NCI-H2227 treated with DMSO at 0.1 percent for 48 hours (cell line): ENCODE measurements at regions not wholly inside any gene's neighbourhood (a gene's known extent, or its start where the extent isn't known, plus 50 kb on each side); places are given as distances from the start of the nearest gene placed in this dataset.

Experiments used
- DNase-seq: peaks from one replicate; lab custom pipeline; 2025; lab: John Stamatoyannopoulos, UW

DNA sequence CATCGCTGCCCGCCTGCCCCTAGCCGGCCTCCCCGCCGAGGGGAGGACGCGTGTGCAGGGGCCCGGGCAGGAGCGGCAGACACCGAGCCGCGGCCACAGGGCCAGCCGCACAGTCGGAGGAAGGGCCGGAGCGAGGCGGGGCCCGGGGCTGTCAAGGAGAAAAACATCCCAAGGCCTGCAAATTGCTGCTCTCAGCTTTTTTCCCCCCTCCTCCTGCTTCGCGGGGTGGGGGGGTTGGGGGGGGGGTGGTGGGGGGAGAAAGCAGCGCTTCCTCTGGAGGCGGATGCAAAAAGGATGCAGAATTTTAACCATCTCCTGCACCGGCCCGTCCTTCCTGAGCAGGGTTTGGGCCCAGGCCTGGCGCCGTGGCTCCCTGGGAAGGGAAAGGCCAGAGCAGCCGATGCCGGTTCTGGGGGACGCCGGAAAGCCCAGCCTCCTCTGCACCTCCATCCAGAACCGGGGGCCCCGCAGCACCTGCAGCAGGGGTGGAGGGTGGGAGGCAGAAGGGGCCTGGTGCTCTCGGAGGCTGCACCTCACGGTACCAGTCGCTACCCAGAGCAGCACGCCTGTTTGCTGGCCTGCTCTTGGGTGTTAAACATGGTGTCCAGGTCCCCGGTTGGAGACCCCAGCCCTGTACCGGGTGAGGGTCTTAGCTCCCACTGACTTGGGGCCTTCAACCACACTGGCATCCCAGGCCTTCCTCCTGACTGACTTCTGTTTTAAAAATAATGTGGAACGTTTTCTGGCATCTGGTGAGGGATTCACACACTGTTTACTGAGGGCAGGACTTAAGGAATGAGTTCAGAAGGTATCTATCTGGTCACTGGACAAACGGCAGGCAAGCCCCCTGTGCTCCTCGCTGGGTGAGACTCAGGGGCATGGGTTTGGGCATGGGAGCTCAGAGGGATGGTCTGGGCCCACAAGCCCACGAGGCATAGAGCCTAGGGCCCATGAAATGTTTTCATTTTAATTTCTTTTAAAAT, 77.4 kb upstream of the WNT7B start:
- no peak for DNase-seq

DNA sequence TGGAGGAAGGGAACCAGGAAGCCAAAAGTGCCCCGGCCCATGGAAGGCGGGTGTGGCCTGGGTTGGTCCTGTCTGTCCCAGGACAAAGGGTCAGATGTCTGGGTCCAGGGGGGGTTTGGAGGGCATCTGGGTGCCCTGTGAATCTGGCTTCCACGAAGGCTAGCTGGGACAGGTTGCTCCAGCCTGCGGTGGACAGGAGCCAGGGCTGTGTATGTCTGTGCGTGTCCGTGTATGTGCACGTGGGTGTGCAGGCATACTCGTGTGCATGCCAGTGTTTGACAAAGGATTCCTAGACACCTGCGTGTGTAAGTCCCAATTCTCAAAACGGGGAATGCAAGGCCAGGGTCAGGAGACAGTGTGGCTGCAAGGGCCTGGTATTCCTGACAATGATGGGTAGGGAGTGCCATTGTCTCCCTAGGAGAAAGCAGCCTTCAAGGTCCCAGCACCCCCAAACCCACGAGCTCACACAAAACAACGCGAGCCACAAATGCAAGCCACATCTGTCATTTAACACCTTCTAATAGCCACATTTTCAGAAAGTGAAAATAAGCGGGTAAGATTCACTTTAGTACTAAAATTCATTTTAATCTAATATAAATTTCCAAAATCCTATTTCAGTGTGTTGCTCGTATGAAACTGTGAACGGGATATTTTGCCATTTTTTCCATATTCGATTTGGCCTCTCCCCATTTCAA, 78.4 kb upstream of the WNT7B start:
- DNase-seq = no peak

DNA sequence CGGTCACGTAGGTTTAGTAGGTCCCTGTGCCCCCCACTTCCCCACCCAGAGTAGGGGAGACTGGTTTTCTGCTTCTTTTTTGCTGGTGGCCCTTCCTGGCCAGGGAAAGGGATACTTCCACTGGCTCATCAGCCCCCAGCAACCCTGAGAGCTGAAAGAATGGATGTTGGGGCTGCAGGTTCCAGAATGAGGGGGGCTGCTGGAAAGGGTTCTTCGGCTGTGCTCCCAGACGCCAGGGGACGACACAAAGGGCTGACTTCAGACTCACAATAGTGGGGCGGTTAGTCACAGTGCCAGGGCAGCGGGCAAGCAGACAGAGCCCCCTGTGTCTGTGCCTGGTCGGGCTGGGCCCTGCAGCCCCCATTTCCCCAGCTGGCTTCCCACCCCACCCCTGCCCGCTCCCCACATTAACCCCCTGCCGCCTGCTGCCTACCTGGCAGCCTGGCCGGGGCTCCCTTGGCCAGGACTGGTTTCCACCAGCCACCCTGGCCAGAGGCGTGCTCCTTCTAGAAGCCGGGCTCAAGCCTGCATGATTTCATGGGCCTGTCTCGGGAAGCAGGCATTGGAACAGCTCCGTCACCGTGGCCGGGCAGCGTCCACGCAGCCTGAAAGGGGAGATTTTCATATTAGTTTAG, 79.1 kb upstream of the WNT7B start:
- no peak for DNase-seq

DNA sequence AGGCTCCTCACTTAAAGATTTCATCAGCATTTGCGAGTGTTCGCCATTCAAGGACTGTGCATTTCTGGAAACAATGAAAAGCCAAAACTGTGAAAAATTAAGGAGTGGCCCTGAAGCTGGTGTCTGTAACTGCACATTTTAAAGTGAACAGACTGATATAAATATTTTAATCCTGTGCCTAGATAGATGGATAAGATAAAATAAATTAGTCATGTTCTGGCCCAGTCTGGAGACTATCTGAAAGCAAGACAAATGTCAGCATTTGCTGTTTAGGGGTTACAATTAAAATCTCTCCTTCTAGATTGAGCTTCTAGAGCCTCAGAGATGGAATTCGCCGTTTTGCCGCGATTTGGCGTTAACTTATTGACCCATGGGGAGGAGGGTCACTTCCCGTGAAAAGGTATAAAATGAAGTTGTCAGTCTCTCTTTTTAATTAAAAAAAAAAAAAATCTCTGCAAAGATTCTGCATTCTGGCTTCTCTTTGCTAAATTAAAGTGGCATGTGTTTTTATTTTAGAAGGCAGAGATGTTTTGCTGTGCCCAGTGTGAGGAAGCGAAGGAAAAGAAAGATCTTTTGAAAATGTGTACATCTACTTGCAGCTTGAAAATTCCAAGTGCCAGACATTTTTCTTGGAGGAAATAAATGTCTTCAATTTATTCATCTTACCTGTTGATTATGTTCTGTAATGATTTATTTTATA, 79.7 kb upstream of the WNT7B start:
- DNase-seq = no peak

DNA sequence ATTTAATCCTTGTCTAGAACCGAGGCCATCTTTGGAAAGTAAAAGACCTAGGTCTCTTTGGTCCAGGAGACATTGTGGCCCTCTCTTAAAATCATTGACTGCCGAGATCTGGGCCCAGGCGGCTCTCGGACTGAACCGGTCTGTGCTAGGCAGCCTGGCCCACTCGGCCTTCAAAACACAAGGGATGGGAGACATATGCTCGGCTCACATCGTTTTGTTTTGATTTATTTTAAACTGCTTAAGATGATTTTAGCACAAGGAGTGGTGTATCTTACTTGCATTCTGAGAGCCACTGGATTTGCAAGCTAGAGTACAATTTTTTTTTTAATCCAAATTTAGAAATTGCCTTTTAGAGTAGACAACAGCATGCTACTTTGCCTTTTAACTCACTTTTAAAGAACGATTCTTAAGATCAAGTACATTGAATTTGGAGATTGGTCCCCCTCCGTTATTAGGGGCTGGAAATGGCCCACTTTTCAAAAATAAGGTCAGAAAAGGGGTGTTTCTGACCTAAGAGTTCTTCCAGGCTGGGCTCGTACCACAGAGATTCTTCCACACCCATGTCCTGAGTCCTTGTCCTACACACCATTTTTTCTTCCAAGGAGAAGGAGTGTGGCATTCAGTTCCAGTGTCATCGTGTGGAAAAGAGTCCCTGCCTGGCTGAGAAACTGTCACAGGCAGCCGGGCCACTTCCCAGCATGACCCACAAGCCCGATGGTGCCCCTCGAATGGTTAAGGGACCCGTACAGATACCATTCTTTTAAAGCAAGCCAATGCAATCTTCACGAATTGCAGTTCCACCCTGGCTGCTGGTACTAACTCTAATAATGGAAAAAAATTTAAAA, 80.5 kb upstream of the WNT7B start:
- DNase-seq = no peak

DNA sequence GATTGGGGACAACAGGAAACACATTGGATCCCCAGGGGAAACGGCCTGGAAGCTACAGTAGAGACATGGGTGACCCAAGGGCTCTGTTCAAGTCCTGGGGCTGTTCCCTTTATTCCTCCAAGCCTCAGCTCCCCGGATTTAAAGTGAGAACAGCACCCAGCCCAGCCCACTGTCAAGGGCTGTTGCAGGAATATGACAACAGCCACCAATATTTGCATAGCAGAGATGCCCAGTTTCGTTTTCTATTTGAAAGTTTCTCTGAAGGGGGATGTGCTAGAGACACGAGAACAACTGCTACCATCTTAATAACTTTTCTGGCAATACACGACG, 81.1 kb upstream of the WNT7B start:
- DNase-seq = no peak

DNA sequence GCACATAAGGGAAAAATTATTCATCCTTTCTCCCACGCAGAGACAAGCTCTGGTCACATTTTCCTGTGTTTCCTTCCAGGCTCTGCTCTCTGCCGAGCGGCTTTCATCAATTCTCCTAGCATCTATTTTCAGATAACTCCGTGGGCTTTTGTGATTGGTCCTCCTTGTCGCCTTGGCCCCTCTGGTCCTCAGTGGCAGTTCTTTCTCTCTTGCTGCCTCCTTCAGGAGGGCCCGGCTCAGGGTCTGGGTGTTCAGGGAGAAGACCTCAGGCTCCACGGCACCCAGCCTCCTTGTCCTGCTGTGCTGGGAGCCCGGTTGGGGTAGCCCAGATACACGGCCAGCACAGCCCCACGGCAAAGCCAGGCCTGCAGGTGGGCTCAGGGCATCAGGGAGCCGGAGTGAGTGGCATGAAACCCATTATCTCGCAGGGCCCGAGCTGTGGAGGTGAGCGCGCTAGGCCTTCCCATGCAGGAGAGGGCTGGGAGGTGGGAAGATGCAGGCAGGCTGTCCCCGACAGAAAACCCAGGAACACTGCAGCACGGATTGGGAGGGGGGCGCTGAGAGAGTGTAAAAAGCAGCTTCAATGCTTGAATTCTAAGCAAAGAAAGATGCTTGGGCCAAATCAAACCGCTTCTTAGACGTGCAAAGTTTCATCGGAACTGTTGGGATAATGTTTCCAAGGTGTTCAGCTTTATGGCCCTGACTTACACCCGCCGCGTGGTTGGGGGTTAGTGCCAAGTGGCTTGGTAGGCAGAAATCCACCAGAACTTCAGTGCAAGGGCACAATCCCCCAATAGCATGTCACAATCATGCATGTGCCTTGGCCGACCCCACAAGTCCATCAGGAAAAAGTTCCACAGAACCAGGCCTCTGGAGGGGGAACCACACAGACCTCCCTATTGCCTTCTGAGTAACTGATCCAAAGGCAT, 81.9 kb upstream of the WNT7B start:
- no peak for DNase-seq

DNA sequence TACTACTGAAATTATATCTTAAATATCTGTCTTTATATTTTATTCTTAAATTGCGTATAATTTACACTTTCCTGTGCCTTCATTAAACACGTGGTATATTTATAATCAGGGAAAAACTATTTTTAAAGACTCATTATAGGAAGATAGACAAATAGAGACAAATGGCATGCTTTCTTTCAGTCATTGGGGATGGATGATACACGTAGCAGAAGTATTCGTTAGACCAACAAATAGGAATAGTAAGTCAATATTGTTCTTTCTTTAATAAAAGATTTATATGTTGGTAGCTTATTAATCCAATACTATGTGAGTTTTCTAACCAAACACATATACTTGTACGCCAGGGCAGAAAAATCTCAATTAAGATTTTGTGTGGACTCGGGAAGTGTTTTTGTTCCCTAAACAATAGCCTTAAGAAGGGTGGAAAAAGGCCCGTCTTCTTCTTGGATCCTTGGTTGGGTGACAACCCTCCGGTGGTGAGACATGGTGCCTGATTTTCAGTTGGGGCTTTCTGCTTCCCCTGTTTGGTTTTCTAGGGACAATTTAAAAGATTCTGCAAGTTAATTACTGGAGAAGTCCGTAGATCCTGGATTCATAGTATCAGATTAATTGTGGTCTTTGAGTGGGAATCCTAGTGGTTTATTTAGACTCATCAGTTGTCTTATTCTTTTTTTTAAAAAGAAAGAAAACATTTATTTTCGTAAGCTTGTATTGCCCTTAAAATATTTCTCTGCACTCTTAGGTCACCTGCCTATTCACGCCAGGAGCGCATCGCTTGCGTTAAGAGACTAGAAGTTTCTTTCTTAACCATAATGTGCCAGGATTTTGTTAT, 83.5 kb upstream of the WNT7B start:
- no peak for DNase-seq

DNA sequence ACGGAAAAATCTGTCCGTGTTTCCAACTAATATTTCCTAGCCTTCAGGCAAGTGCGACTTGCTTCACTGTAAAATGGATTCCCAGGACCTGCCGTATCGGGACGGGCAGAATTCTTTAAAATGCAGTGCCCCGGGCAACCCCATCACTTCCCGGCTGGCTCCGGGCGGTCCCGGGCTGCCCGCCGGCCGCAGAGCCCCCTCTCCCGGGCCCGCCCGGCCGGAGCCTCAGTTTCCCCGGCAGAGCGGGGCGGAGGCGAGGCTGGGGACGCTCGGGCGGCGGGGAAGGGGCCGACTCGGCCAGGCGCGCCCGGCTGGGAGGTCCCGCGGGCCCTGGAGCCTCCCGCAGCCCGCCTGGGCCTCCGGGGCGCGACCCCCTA, 84.2 kb upstream of the WNT7B start:
- no peak for DNase-seq

DNA sequence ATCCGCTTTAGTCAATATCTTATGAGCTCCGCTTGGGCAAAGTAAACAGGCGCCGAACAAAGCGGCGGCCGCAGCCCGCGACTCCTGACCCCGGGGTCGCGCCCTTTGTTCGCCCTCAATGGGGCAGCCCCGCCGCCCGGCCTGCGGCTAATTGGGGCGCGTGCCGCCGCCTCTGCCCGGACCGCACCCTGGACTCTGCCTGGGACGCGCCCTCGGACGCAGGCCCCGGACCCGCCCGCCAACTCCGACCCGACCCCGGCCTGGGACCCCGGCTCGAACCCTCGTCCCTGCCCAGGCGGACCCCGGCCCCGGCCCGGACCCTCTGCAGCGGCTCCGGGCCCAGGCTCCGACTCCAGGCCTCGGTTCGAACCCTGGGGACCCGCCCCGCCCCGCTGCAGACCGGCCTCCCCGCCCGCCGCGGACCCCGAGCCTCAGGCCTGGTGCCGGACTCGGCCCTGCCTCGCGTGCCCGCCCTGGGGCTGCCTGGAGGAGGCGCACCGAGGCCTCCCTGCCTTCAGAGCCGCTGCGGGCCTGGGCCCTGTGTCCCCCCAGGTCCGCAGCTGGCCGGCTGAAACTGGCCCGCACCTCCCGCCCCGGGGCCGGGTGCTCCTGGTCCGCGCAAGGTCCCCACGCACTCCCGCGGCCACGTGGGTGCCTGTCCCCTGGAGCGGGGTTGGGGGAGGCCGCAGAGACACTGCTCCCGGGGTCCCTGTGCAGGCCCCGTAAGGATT, 84.7 kb upstream of the WNT7B start:
- DNase-seq = no peak

DNA sequence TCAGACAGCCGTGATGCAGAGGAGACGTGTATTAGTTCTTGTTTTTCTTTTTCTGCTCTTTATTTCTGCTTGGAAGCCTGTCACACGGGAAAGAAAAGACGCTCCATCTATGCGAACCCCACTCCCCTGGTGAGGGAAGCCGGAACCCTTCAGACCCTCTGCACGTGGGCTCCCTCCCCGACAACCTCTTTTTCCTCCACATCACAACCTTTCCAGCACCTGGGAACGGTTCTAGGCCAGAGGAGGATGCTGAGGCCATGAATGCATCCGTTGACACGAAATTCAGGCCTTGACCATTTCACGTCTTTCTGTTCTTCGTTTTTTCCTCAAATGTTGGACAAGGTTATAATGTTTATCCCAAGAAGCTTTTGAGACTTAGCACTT, 85.3 kb upstream of the WNT7B start:
- DNase-seq = no peak

DNA sequence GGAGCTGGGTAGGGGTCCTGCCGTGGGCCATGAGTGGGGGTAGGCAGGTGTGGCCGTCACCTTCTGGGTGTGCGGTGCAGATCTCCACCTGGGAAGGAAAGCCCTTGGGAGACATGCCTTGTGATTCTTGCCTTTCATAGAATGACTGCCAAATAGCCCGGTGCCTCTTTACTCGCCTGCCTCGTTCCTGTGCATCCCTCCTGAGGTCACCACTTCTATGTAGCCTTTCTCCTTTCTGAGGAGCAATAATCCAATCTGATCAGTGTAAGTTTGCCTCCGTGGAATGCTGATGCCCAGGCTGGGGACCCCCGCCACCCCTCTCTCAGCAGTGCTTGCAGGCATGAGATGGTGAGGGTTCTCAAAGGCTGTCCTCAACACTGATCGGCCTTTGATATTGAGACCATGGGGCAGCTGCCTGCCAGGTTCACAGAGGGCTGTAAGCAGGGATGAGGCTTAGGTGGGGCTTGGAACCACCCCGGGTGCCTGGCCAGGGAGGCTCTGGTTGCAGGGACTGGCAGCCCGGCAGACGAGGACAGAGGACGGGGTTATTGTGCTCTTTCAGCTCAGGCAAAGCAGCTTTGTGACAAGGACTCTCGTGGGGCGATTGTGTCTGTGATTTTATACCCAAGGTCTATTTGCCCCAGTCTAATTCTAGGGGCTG, 86.1 kb upstream of the WNT7B start:
- no peak for DNase-seq

DNA sequence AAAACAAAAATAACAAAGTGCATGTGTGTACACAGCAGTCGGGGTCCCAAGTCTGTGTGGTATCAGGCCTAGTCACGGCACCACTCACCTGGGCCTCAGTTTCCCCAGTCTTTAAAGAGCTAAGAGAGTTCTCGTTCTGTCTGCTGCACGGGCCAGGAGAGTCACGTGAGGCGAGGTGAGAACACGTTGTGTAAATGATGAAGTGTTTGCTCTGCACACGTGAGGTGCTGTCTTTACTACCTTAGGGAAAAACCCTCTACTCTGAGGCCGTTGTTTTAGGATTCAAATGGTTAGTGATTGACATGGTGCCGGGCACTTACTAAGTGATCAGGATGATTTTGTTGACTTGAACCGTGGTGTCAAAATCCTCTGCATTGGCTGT, 86.5 kb upstream of the PPARA start:
- DNase-seq = no peak

DNA sequence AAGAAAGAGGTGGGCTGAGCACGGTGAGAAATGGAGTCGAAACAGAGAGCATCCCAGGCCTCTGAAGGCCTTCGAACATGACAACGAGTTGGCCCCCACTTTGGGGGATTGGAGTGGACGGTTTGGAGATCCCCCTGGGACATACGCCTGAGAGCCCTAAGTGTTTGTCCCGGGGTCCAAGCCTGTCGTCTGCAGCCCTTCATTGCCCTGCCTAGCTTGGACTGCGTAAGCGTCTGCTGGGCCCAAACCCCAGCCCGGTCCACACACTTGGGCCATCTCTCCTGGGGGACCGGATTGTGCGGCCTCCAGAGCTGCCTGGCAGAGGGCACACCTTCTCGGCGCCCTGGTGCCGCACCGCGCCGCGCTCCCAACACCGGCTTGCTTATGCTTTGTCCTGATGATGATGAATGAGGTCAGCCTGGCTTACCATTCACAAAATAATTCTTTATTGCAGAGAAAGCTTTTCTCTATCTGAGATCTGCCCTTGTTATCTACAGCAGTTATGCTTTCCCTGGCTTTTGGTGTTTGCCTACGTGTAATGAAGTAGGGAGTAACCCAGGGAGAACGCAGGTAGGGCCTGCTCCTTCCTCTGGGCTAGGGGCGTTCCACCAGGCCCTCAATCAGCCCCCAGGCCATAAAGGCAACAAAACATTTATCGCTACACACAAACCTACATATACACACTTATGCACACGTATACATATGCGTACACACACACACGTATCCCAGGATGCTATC, 85.9 kb upstream of the PPARA start:
- DNase-seq = no peak

DNA sequence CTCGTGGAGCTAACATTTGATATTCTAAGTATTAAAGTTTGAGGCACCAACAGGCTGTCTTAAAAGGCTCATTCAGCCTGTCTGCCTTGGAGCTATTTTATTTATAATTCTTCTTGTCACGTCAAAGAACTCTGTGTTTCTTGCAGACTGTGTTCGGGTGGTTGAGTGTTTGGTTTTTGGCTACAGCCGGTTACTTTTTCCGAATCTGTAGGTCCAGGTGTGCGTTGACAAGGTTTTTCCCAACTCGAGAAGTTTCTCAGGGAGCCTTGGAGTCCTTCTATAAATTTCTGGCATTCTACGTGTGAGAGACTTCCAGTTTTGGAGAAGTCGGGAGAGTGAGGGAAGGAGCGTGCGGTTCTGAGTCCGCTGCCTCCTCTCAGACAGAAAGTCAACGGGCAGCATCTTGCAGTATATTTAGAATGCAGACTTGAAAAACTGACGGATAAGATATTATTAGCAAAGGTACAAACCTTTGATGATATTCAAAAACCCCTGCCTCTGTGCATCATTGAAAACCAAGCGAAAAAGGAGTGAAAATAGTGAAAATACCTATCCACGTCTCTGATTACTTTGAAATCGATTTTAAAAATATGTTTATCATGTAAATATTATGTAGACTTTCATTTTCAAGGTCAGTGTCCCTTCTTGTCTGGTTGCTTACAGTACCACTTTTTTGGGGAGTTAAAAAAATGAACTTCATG, 85.2 kb upstream of the PPARA start:
- DNase-seq = no peak

DNA sequence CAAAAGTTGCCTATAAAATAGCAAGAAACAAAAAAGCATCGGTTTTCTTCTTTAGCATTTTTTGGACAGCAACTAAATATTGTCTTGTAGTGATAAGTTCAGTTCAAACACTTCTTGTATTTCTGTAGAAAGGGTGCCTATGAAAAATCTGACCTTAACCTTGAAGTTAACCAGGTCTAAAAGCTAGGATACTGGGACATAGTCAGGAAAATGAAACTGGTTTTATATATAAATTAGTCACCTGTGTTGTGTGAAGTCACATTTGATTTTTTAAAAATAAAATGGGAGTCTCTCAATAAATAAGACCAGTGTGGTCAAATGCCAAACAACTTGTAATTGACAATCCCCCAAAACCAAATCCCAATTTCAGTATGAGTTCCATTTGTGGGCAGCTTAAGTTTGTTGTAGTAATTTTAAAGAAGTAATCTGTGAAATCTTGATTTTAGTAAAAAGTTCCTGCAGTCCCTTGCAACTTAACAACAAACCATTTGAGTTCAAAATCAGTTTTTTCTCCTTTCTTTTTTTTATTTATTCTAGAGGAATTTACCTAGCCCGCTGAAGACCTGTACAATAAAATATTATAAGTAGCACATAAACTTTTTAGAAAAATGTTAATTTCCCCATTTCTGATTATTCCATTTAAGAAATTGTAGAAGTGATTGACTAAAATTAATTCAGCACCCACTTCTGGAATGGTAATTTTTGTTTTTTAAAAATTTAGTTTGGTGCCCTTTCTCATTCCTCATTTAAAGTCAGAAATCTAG, 84.5 kb upstream of the PPARA start:
- DNase-seq = no peak
